Lower lobe of right lung (tissue), 2 donors: ENCODE measurements at regions not wholly inside any gene's neighbourhood (a gene's known extent, or its start where the extent isn't known, plus 50 kb on each side); places are given as distances from the start of the nearest gene placed in this dataset.

Experiments
- ATAC-seq, 2 donors: fragments of 200-7000 bp; cut with Tn5 transposase; one replicate each; pipeline ENCODE4 v1.9.1; 2020 to 2022; ENCODE audit warnings: mild to moderate bottlenecking in 2 of 2, moderate library complexity in 2 of 2
- DNase-seq: peaks from one replicate; pipeline ENCODE4 v3.0.0-alpha.2; 2020
- H3K27ac ChIP-seq: fragments of 200-600 bp; one replicate; pipeline ENCODE4 v1.8.0; 2022
- H3K27me3 ChIP-seq: fragments of 200-600 bp; one replicate; pipeline ENCODE4 v1.8.0; 2022; ENCODE audit warnings: low read depth
- H3K36me3 ChIP-seq: fragments of 200-600 bp; one replicate; pipeline ENCODE4 v1.8.0; 2022; ENCODE audit warnings: mild to moderate bottlenecking
- H3K4me1 ChIP-seq: fragments of 200-600 bp; one replicate; pipeline ENCODE4 v1.8.0; 2022
- H3K4me3 ChIP-seq: fragments of 200-600 bp; one replicate; pipeline ENCODE4 v1.8.0; 2022; ENCODE audit warnings: mild to moderate bottlenecking
- H3K9me3 ChIP-seq: fragments of 200-600 bp; one replicate; pipeline ENCODE4 v1.8.0; 2022
- CTCF ChIP-seq: fragments of 200-600 bp; IDR thresholded peaks from one replicate; pipeline ENCODE4 v1.8.0; 2022; ENCODE audit warnings: antibody characterized with exemption, mild to moderate bottlenecking
- intact Hi-C: fragments of 100-400 bp; cut with DNase I; formaldehyde crosslinking; loops from one replicate; pipeline ENCODE4 v1.11.0; 2022
- donor health status: DM: no; HTN: yes; CAD: no; lungs with severe emphysema.

- no peaks in the 10 kb centered on the region for H3K9me3 ChIP-seq
- no peaks in the 10 kb centered on the region for H3K27me3 ChIP-seq
- no peak overlapping the region for H3K27ac ChIP-seq
- intact Hi-C loops = no loop called here
- TF ChIP-seq CTCF = no peak
- H3K4me3 ChIP-seq = no peak overlapping the region
- H3K36me3 ChIP-seq = no peaks in the 10 kb centered on the region
- H3K4me1 ChIP-seq = no peaks in the 10 kb centered on the region
- ATAC-seq = no peak
- no peak for DNase-seq
Measured at GRCh38 chr10:78288663-78289062, 255.0 kb downstream of the RPS24 start.

GRCh38 chr10:78290131-78290750 lies 256.6 kb downstream of the RPS24 start:
- intact Hi-C loops = no loop called here
- Histone ChIP-seq H3K4me1 (no peaks in the 10 kb centered on the region), H3K9me3 (no peaks in the 10 kb centered on the region), H3K27me3 (no peaks in the 10 kb centered on the region), H3K36me3 (no peaks in the 10 kb centered on the region), H3K4me3 (no peak overlapping the region), H3K27ac (no peak overlapping the region)
- ATAC-seq (no peak), DNase-seq (no peak)
- no peak for TF ChIP-seq CTCF

- H3K4me3 ChIP-seq = no peak overlapping the region
- no peaks in the 10 kb centered on the region for H3K4me1 ChIP-seq
- H3K36me3 ChIP-seq = no peaks in the 10 kb centered on the region
- H3K27me3 ChIP-seq = no peaks in the 10 kb centered on the region
- DNase-seq = no peak
- TF ChIP-seq CTCF = no peak
- no peaks in the 10 kb centered on the region for H3K9me3 ChIP-seq
- ATAC-seq = no peak
- H3K27ac ChIP-seq = no peak overlapping the region
- intact Hi-C loops = no loop called here
Measured at GRCh38 chr10:78291722-78292121, 258.1 kb downstream of the RPS24 start.

- DNase-seq (no peak), ATAC-seq (no peak)
- H3K36me3 ChIP-seq = no peaks in the 10 kb centered on the region
- H3K9me3 ChIP-seq = no peaks in the 10 kb centered on the region
- intact Hi-C loops = no loop called here
- no peaks in the 10 kb centered on the region for H3K27me3 ChIP-seq
- no peak overlapping the region for H3K4me3 ChIP-seq
- H3K4me1 ChIP-seq = no peaks in the 10 kb centered on the region
- TF ChIP-seq CTCF = no peak
- H3K27ac ChIP-seq = no peak overlapping the region
Measured at GRCh38 chr10:78292250-78292981, 258.8 kb downstream of the RPS24 start.

GRCh38 chr10:78292982-78293865 lies 259.6 kb downstream of the RPS24 start:
- Histone ChIP-seq H3K27ac (no peak overlapping the region), H3K9me3 (no peaks in the 10 kb centered on the region), H3K27me3 (no peaks in the 10 kb centered on the region), H3K36me3 (no peaks in the 10 kb centered on the region), H3K4me1 (no peaks in the 10 kb centered on the region), H3K4me3 (no peak overlapping the region)
- intact Hi-C loops = no loop called here
- DNase-seq = no peak
- TF ChIP-seq CTCF = no peak
- ATAC-seq = no peak
